ENCODE measurements at regions not wholly inside any gene's neighbourhood (a gene's known extent, or its start where the extent isn't known, plus 50 kb on each side); places are given as distances from the start of the nearest gene placed in this dataset.

GRCh38 chr5:98602534-98603112 is 170.8 kb upstream of the RGMB start:
- TF ChIP-seq, protein P1, sequence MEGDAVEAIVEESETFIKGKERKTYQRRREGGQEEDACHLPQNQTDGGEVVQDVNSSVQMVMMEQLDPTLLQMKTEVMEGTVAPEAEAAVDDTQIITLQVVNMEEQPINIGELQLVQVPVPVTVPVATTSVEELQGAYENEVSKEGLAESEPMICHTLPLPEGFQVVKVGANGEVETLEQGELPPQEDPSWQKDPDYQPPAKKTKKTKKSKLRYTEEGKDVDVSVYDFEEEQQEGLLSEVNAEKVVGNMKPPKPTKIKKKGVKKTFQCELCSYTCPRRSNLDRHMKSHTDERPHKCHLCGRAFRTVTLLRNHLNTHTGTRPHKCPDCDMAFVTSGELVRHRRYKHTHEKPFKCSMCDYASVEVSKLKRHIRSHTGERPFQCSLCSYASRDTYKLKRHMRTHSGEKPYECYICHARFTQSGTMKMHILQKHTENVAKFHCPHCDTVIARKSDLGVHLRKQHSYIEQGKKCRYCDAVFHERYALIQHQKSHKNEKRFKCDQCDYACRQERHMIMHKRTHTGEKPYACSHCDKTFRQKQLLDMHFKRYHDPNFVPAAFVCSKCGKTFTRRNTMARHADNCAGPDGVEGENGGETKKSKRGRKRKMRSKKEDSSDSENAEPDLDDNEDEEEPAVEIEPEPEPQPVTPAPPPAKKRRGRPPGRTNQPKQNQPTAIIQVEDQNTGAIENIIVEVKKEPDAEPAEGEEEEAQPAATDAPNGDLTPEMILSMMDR (IDR thresholded peaks at IDR 0.05; ENCODE audit: low read depth, low read length), result no peak
- DNase-seq (ENCODE audit: extremely low read depth, low read depth), result peak; percentile 41

- no peak for DNase-seq (ENCODE audit: extremely low read depth, low read depth)
- TF ChIP-seq, protein P1 (IDR thresholded peaks at IDR 0.05; ENCODE audit: low read depth, low read length), result no peak
These were observed 170.0 kb upstream of the RGMB start for GRCh38 chr5:98603456-98603855.

DNA sequence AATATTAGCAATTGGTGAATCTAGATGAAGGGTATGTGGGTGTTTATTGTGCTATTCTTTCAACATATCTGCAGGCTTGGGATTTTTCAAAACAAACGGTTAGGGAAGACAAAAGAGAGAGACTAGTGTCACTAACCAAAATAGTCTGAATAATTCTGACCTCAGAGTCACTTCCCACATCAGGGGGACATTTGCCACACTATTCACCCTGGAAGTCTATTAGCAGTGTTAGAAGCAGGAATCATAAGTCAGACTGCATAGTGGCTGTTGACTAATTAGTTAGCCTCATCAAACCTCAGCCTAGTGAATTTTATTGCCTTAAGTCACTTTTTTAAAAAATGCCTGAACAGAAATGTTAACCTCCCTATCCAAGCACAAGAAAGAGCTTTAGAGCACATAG is 169.2 kb upstream of the RGMB start:
- no peak for DNase-seq (ENCODE audit: extremely low read depth, low read depth)

GRCh38 chr5:98604721-98605425 is 168.6 kb upstream of the RGMB start:
- TF ChIP-seq, protein P1 (IDR thresholded peaks at IDR 0.05; ENCODE audit: low read depth, low read length), result no peak

More for the DNA sequence above, 169.2 kb upstream of the RGMB start:
- TF ChIP-seq, protein P1 (IDR thresholded peaks at IDR 0.05; ENCODE audit: low read depth, low read length), result no peak

GRCh38 chr5:98605426-98605825 is 168.0 kb upstream of the RGMB start:
- TF ChIP-seq, protein P1 (IDR thresholded peaks at IDR 0.05; ENCODE audit: low read depth, low read length), result no peak
- no peak for DNase-seq (ENCODE audit: extremely low read depth, low read depth)

More at GRCh38 chr5:98604721-98605425, 168.6 kb upstream of the RGMB start:
- DNase-seq (ENCODE audit: extremely low read depth, low read depth), result no peak

GRCh38 chr5:98606961-98607360 is 166.5 kb upstream of the RGMB start:
- no peak for DNase-seq (ENCODE audit: extremely low read depth, low read depth)
- TF ChIP-seq, protein P1 (IDR thresholded peaks at IDR 0.05; ENCODE audit: low read depth, low read length), result no peak

- DNase-seq (ENCODE audit: extremely low read depth, low read depth), result no peak
- TF ChIP-seq, protein P1 (IDR thresholded peaks at IDR 0.05; ENCODE audit: low read depth, low read length), result no peak
These were observed 165.4 kb upstream of the RGMB start for GRCh38 chr5:98608052-98608451.

All from AG09319 (cell line).